ENCODE measurements at regions not wholly inside any gene's neighbourhood (a gene's known extent, or its start where the extent isn't known, plus 50 kb on each side); places are given as distances from the start of the nearest gene placed in this dataset.

DNA sequence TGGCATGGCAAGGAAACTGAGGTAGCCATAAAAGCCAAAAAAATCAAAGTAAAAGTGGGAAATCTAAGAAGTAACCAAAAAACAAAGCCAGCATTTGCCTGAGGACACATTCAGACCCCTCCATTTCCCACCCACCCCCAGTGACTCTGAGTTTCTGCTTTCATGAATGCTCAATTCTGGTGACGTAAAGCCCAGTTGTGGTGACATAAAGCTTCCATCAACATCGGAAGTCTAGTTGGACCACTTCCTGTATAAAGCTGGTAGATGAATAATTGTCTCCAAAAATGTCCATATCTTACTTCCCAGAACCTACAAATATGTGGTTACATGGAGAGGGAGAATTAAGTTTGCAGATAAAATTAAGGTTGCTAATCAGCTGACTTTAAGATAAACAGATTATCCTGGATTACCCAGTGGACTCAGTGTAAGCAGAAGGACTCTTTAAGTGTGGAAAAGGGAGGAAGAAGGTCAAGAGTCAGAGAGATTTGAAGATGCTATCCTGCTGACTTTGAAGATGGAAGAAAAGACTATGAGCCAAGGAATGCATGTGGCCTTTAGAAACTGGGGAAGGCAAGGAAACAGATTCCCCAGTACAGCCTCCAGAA is 62.0 kb upstream of the ST3GAL6 start:
- TF ChIP-seq, protein P1, sequence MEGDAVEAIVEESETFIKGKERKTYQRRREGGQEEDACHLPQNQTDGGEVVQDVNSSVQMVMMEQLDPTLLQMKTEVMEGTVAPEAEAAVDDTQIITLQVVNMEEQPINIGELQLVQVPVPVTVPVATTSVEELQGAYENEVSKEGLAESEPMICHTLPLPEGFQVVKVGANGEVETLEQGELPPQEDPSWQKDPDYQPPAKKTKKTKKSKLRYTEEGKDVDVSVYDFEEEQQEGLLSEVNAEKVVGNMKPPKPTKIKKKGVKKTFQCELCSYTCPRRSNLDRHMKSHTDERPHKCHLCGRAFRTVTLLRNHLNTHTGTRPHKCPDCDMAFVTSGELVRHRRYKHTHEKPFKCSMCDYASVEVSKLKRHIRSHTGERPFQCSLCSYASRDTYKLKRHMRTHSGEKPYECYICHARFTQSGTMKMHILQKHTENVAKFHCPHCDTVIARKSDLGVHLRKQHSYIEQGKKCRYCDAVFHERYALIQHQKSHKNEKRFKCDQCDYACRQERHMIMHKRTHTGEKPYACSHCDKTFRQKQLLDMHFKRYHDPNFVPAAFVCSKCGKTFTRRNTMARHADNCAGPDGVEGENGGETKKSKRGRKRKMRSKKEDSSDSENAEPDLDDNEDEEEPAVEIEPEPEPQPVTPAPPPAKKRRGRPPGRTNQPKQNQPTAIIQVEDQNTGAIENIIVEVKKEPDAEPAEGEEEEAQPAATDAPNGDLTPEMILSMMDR (conservative IDR thresholded peaks at IDR 0.05) = no peak
- no peak for TF ChIP-seq EZH2 (IDR thresholded peaks at IDR 0.05; ENCODE audit: low read depth)
